Right ventricle myocardium inferior (tissue), 1 donor: ENCODE measurements at regions not wholly inside any gene's neighbourhood (a gene's known extent, or its start where the extent isn't known, plus 50 kb on each side); places are given as distances from the start of the nearest gene placed in this dataset.

ENCODE experiments used
- ATAC-seq: fragments of 200-7000 bp; cut with Tn5 transposase; one replicate; pipeline ENCODE4 v1.9.1; 2020; ENCODE audit warnings: mild to moderate bottlenecking, moderate library complexity
- DNase-seq: peaks from one replicate; pipeline ENCODE4 v3.0.0; 2021; ENCODE audit errors: missing footprints
- intact Hi-C: fragments of 100-400 bp; cut with DNase I; formaldehyde crosslinking; loops from one replicate; pipeline ENCODE4 v1.11.0; 2022
- donor health status: DM: no; HTN: yes; CAD: no; lungs with severe emphysema.

GRCh38 chr18:24530630-24531111 is 70.2 kb downstream of the HRH4 start:
- intact Hi-C loops: no loop called here
- DNase-seq (no peak), ATAC-seq (no peak)

- no peak for DNase-seq
- ATAC-seq: no peak
- intact Hi-C loops: no loop called here
Measured at GRCh38 chr18:24534271-24534670, 73.8 kb downstream of the HRH4 start.

- DNase-seq (no peak), ATAC-seq (no peak)
- intact Hi-C loops: no loop called here
Measured at GRCh38 chr18:24534737-24535136, 74.3 kb downstream of the HRH4 start.

GRCh38 chr18:24535527-24536295 is 75.3 kb downstream of the HRH4 start:
- intact Hi-C loops: no loop called here
- ATAC-seq (no peak), DNase-seq (no peak)

DNA sequence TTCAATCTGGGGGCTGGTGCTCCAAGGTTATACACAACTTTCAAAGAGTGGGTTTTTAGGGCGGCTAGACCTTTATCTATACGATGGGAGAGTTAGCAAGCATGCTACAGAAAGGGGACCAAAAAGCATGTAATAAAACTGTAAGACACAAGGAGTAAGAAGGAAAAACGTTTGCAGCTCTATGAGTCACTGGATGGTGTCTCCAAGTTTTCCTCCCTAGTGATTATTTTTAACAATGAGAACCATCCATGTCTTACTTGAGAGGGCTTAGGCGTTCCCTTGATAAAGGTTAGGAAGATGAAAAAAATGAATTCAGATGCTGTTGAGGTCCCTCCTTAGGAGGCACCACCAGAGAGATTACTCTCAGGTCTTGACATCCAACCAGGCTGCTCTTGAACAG is 75.9 kb downstream of the HRH4 start:
- no peak for ATAC-seq
- intact Hi-C loops: no loop called here
- DNase-seq: no peak

- DNase-seq (no peak), ATAC-seq (no peak)
- intact Hi-C loops: no loop called here
Measured at GRCh38 chr18:24536834-24537233, 76.4 kb downstream of the HRH4 start.

GRCh38 chr18:24538414-24539264 is 78.2 kb downstream of the HRH4 start:
- no peak for ATAC-seq
- intact Hi-C loops: no loop called here
- DNase-seq: no peak

- ATAC-seq: no peak
- no peak for DNase-seq
- intact Hi-C loops: no loop called here
Measured at GRCh38 chr18:24539866-24540617, 79.6 kb downstream of the HRH4 start.

GRCh38 chr18:24540896-24541295 is 80.5 kb downstream of the HRH4 start:
- DNase-seq (no peak), ATAC-seq (no peak)
- intact Hi-C loops: no loop called here

- DNase-seq: no peak
- intact Hi-C loops: no loop called here
- ATAC-seq: no peak
Measured at GRCh38 chr18:24543086-24543794, 82.8 kb downstream of the HRH4 start.

DNA sequence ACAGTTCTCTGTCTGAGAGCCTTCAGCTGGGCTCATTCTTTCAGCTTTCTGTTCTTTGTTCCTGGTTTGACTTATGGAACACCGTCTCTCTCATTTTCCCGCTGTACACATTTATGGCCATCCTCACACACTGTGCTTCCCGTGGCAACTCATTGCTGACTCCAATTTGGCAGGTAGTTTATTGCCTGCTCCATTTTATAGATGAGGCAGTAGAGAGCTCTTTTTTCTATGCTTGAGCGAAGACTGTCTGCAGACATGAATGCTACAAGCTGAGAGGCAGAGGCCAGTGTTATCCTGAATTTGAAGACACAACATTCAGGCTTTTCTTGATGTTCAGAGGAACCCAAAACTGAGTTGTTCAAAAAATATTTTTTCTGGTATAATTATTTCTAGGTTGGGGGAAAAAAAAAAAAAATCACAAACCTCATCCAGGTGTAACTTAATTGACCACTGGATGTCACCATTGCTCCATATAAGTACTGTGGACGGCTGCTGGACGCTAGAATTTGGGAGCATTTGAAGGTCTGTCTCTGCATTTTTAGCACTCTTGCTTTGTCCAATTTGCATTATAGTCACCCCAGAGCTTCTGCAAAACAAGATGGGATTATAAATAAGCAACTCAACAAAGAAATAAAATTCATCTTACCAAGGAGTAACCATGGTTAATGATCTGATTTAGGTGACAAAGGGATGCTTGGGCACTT is 83.5 kb downstream of the HRH4 start:
- ATAC-seq (no peak), DNase-seq (no peak)
- intact Hi-C loops: no loop called here

DNA sequence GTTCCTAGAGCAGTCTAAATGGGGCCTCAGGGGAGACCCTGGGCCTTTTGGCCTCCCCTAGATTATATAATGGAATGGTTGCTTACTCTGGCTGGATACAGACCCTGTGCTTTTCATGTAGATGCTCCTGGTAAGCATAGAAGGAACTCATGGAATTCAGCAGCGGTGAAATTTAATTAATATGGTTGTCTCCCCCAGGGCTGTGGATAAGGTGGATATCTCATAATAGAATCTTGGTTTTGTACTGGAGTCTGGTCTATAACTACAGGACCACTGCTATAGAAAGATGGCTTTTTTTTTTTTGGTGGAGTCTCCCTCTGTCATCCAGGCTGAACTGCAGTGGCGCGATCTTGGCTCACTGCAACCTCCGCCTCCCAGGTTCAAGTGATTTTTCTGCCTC is 84.5 kb downstream of the HRH4 start:
- ATAC-seq (no peak), DNase-seq (no peak)
- intact Hi-C loops: no loop called here

- intact Hi-C loops: no loop called here
- ATAC-seq (no peak), DNase-seq (no peak)
Measured at GRCh38 chr18:24545651-24546050, 85.2 kb downstream of the HRH4 start.

DNA sequence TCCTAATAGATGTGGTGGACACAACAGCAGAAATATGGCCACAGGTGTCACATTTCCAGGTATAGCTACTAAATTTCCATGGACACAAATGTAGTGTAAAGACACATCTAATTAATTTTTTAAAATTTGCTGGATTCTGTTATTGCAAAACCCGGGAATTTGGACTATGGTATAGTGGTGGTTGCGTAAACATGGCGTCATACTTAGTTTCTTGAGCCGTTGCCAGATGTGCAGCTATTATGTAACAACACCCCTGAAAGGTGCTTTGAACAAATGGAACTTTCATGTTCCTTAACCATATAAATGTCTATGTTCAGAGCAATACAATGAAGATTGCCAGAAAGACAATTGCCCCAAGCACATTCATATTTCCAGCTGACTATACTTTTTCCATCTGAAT is 85.9 kb downstream of the HRH4 start:
- ATAC-seq (no peak), DNase-seq (no peak)
- intact Hi-C loops: no loop called here

DNA sequence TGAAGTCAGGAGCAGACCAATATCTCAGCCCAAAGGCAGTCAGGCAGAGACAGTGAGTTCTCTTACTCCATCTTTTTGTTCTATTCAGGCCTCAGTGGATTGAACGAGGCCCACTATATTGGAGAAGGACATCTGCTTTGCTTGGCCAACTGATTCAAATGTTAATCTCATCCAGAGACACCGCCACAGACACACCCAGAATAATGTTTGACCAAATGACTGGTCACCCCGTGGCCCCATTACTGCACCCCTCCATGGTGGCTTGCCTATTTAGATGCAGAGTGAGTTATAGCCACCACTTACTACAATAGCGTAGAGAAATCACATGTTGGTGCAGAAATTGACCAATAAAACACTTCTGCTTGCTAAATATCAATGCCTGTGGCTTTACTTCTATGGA is 88.1 kb downstream of the HRH4 start:
- intact Hi-C loops: no loop called here
- ATAC-seq (no peak), DNase-seq (no peak)

DNA sequence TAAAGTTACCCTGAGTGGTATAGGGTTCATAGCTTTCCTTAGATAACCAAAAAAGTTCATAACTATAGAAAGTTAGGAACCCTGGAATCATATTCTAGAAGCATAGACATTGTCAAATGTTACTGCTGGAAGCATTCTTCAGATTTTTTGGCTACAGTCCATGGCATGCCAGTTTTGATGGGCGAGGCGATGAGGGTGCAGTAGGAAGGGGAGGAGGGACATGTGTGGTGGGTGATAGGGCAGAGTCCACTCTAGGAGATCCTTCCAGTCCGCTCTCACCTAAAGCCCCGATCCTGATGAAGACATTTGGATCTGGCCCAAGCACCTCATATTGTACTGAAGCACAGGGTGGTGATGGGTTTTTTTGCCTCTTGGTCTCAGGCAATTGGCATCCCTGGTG is 91.8 kb downstream of the HRH4 start:
- ATAC-seq: no peak
- intact Hi-C loops: no loop called here

GRCh38 chr18:24553571-24554285 is 93.3 kb downstream of the HRH4 start:
- DNase-seq (no peak), ATAC-seq (no peak)
- intact Hi-C loops: no loop called here

More for the DNA sequence above, 91.8 kb downstream of the HRH4 start:
- no peak for DNase-seq

DNA sequence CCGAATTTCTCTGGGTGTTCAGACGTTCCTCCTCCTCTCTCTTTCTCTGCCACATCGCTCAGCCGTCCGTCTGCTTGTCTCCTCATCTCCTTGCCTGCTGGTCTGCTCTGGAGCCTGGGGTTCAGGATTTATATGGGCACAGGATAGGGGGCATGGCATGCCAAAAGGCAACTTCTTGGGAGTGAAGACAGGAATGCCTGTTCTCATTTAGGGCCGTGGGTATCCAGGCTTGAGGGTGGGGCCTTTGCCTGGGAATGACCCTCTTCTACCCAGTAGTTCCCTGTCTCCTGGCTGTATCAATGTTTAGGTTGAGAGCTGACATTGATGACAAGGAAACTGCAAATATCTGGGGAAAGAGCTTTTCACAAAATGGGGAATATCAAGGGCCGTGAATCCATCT is 98.0 kb downstream of the HRH4 start:
- no peak for ATAC-seq
- intact Hi-C loops: no loop called here
- no peak for DNase-seq
